Esophagus muscularis mucosa (tissue), 4 donors: ENCODE measurements at regions not wholly inside any gene's neighbourhood (a gene's known extent, or its start where the extent isn't known, plus 50 kb on each side); places are given as distances from the start of the nearest gene placed in this dataset.

Experiments used
- DNase-seq: peaks from one replicate; pipeline ENCODE4 v3.0.0-alpha.2; 2017; ENCODE audit errors: extremely low spot score
- H3K27ac ChIP-seq, 4 donors: fragments of 200-600 bp; sonication (generic); replicated peaks in 1 of 4; 1 replicate in 3 of 4; 2 replicates in 1 of 4; pipeline ENCODE4 v1.5.1; 2016 to 2019; ENCODE audit warnings: mild to moderate bottlenecking in 1 of 4
- H3K27me3 ChIP-seq, 4 donors: fragments of 200-600 bp; sonication (generic); one replicate each; pipeline versions ENCODE4 v1.5.1 to v1.6.0; 2016 to 2019
- H3K36me3 ChIP-seq, 4 donors: fragments of 200-600 bp; sonication (generic); one replicate each; pipeline ENCODE4 v1.5.1; 2016 to 2019
- H3K4me1 ChIP-seq, 4 donors: fragments of 200-600 bp; sonication (generic); one replicate each; pipeline ENCODE4 v1.5.1; 2016 to 2019
- H3K4me3 ChIP-seq, 4 donors: fragments of 200-600 bp; sonication (generic); 1 replicate in 2 of 4; 2 replicates in 2 of 4; pipeline ENCODE4 v1.5.1; 2016 to 2019; ENCODE audit warnings: mild to moderate bottlenecking in 4 of 4, moderate library complexity in 1 of 4
- H3K9me3 ChIP-seq, 4 donors: fragments of 200-600 bp; sonication (generic); 1 replicate in 3 of 4; 2 replicates in 1 of 4; pipeline ENCODE4 v1.5.1; 2016 to 2019
- CTCF ChIP-seq, 3 experiments: fragments of 200-600 bp in 2 of 3; fragments of 450-650 bp in 1 of 3; sonication (generic) in 2 of 3; IDR thresholded peaks; one replicate each; pipeline ENCODE4 v1.5.1; 2017 to 2019; ENCODE audit warnings: antibody characterized with exemption in 3 of 3, mild to moderate bottlenecking in 2 of 3, moderate library complexity in 1 of 3
- EP300 ChIP-seq: sonication (generic); formaldehyde crosslinking; IDR thresholded peaks from one replicate; pipeline ENCODE4 v1.6.1; 2017; ENCODE audit warnings: antibody characterized with exemption
- POLR2A ChIP-seq: fragments of 450-650 bp; IDR thresholded peaks from one replicate; pipeline ENCODE4 v1.6.1; 2017; ENCODE audit warnings: antibody characterized with exemption, moderate library complexity, mild to moderate bottlenecking, low read depth
- POLR2AphosphoS5 ChIP-seq, 2 donors: sonication (generic); formaldehyde crosslinking; IDR thresholded peaks; one replicate each; pipeline ENCODE4 v1.6.1; 2017; ENCODE audit warnings: antibody characterized with exemption in 2 of 2
- WGBS: methylation state at CpG from one replicate; pipeline ENCODE4 v1.1.5; 2018; 5-methylcytosine and 5-hydroxymethylcytosine counted together
- intact Hi-C: fragments of 100-400 bp; cut with DNase I; formaldehyde crosslinking; loops from one replicate; pipeline ENCODE4 v1.15.1; 2023

- no peak for DNase-seq
- Histone ChIP-seq H3K27ac (no peak overlapping the region), H3K27me3 (no peaks in the 10 kb centered on the region), H3K4me3 (no peak overlapping the region), H3K4me1 (no peaks in the 10 kb centered on the region), H3K9me3 (no peaks in the 10 kb centered on the region), H3K36me3 (no peaks in the 10 kb centered on the region)
- intact Hi-C loops, result no loop called here
- 82% methylated on average over 3 of the region's 3 CpGs for WGBS
- TF ChIP-seq POLR2AphosphoS5 (IDR thresholded peaks at IDR 0.05), result no peak
Measured at GRCh38 chr4:163768014-163768413, 273.5 kb downstream of the TMA16 start.

GRCh38 chr4:163772238-163772637 lies 277.7 kb downstream of the TMA16 start:
- Histone ChIP-seq H3K36me3 (no peaks in the 10 kb centered on the region), H3K9me3 (no peaks in the 10 kb centered on the region), H3K27ac (no peak overlapping the region), H3K4me3 (no peak overlapping the region), H3K4me1 (no peaks in the 10 kb centered on the region), H3K27me3 (no peaks in the 10 kb centered on the region)
- 71% methylated on average over 1 of the region's 1 CpG for WGBS
- TF ChIP-seq POLR2AphosphoS5 (IDR thresholded peaks at IDR 0.05) (no peak), EP300 (no peak), CTCF (IDR thresholded peaks at IDR 0.05) (no peak)
- DNase-seq, result no peak
- intact Hi-C loops, result no loop called here

DNA sequence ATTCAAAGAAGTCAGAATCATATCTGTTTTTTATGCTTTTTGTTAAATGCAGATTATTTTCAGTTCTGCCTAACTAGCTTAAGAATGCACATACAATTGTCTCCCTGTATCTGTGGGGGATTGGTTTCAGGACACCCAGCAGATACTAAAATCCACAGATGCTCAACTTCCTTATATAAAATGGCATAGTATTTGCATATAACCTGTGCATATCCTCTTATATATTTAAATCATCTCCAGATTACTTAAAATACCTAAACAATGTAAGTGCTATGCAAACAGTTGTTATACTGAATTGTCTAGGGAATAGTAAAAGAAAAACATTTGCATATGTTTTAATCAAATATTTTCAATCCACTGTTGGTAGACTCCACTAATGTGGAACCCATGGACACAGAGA lies 279.4 kb downstream of the TMA16 start:
- H3K9me3 ChIP-seq, result no peaks in the 10 kb centered on the region
- H3K4me1 ChIP-seq, result no peaks in the 10 kb centered on the region
- intact Hi-C loops, result no loop called here
- H3K4me3 ChIP-seq, result no peak overlapping the region
- TF ChIP-seq EP300, result no peak
- no peak for TF ChIP-seq CTCF (IDR thresholded peaks at IDR 0.05)
- no peak for TF ChIP-seq POLR2AphosphoS5 (IDR thresholded peaks at IDR 0.05)
- no peak for TF ChIP-seq POLR2A
- no peak overlapping the region for H3K27ac ChIP-seq
- no peaks in the 10 kb centered on the region for H3K36me3 ChIP-seq
- no peak for DNase-seq
- H3K27me3 ChIP-seq, result no peaks in the 10 kb centered on the region

GRCh38 chr4:163776957-163777356 lies 282.5 kb downstream of the TMA16 start:
- Histone ChIP-seq H3K9me3 (no peaks in the 10 kb centered on the region), H3K4me1 (no peaks in the 10 kb centered on the region), H3K4me3 (no peak overlapping the region), H3K27me3 (no peaks in the 10 kb centered on the region), H3K27ac (no peak overlapping the region), H3K36me3 (no peaks in the 10 kb centered on the region)
- TF ChIP-seq POLR2A (no peak), EP300 (no peak), CTCF (IDR thresholded peaks at IDR 0.05) (no peak), POLR2AphosphoS5 (IDR thresholded peaks at IDR 0.05) (no peak)
- no peak for DNase-seq
- intact Hi-C loops, result no loop called here
- 60% methylated on average over 1 of the region's 1 CpG for WGBS

- intact Hi-C loops, result no loop called here
- Histone ChIP-seq H3K4me3 (no peak overlapping the region), H3K27me3 (no peaks in the 10 kb centered on the region), H3K9me3 (peaks cover 0 to 5% (median 0%) of the 10 kb centered on the region in 4 donors), H3K36me3 (no peaks in the 10 kb centered on the region), H3K4me1 (no peaks in the 10 kb centered on the region), H3K27ac (no peak overlapping the region)
- 72% methylated on average over 2 of the region's 2 CpGs for WGBS
- no peak for TF ChIP-seq CTCF (IDR thresholded peaks at IDR 0.05)
- no peak for TF ChIP-seq POLR2A
- TF ChIP-seq POLR2AphosphoS5 (IDR thresholded peaks at IDR 0.05), result no peak
- TF ChIP-seq EP300, result no peak
- DNase-seq, result no peak
Measured at GRCh38 chr4:163781726-163782125, 287.2 kb downstream of the TMA16 start.
